CD1c-positive myeloid dendritic cell (primary cell): ENCODE measurements at regions not wholly inside any gene's neighbourhood (a gene's known extent, or its start where the extent isn't known, plus 50 kb on each side); places are given as distances from the start of the nearest gene placed in this dataset.
A peak's percentile ranks its signal among the peaks of the same experiment; 100 is the strongest.
"Not testable (repeated sequence)": the region's sequence is repeated elsewhere in the genome, so short reads cannot be mapped to it uniquely, and the experiment has no call there.

Source experiments
- DNase-seq: peaks from one replicate; pipeline ENCODE4 v3.0.0-alpha.2; 2016; ENCODE audit errors: extremely low spot score

DNA sequence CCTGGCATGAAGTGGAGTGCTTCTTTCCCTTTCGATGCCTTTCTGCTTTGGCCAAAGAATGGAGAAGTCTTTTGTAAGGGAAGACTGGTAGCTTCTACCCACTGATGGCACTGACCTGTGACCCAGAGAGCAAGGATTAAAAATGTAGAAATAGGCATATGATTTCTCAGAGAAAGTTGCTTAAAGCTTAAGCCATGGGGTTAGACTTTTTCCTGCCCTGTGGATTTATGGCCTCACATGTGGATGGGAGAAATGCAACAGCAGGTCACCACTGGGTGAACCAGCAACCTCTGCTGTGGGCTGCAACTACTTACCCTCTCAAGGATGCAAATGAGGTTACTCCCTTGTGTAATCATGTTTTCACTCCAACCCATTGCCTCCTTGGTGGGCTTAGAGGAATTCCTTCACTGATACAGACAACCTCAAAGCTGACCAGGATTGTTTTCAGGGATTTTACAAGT lies 86.7 kb upstream of the CDC42EP3 start:
- DNase-seq: peak; percentile 60

- not testable (repeated sequence) for DNase-seq
Measured at GRCh38 chr2:37759989-37760388, 88.5 kb upstream of the CDC42EP3 start.

DNA sequence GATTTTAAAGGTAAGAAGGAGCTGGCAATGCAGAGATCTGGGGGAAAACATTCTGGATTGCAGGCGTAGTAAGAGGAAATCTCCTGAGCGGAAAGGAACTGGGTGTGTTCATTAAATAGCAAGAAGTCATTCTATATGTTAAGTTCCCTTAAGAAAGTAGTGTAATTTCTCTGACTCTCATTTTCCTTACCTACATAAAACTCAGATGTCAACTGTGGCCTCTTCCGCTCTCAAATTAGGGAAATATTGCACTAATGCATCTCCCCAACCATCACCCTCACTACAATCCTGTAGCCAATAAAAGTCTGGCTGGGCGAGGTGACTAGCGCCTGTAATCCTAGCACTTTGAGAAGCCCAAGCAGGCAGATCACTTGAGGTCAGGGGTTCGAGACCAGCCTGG lies 89.0 kb upstream of the CDC42EP3 start:
- peak; percentile 25 for DNase-seq

GRCh38 chr2:37762281-37762680 lies 90.8 kb upstream of the CDC42EP3 start:
- DNase-seq: peak; percentile 84

DNA sequence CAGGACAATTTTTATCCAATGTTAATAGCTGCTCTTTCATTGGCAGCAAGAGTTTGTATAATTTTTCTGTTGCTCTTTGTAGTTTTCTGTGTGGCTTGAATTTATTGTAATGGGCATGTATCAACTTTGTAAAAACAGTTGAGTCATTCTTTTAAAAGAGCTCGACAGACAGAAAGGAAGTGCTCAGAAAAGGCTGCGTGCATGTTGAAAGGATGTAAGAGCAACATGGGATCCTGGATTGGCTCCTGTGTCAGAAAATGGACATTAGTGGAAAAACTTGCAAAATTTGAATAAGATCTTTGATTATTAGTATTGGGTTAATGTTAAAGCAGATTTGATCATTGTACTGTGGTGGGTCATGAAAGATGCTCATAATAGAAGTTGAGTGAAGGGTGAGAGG lies 93.3 kb upstream of the CDC42EP3 start:
- DNase-seq: no peak

GRCh38 chr2:37766106-37766505 lies 94.7 kb upstream of the CDC42EP3 start:
- DNase-seq: no peak

- no peak for DNase-seq
Measured at GRCh38 chr2:37767046-37767445, 95.6 kb upstream of the CDC42EP3 start.

DNA sequence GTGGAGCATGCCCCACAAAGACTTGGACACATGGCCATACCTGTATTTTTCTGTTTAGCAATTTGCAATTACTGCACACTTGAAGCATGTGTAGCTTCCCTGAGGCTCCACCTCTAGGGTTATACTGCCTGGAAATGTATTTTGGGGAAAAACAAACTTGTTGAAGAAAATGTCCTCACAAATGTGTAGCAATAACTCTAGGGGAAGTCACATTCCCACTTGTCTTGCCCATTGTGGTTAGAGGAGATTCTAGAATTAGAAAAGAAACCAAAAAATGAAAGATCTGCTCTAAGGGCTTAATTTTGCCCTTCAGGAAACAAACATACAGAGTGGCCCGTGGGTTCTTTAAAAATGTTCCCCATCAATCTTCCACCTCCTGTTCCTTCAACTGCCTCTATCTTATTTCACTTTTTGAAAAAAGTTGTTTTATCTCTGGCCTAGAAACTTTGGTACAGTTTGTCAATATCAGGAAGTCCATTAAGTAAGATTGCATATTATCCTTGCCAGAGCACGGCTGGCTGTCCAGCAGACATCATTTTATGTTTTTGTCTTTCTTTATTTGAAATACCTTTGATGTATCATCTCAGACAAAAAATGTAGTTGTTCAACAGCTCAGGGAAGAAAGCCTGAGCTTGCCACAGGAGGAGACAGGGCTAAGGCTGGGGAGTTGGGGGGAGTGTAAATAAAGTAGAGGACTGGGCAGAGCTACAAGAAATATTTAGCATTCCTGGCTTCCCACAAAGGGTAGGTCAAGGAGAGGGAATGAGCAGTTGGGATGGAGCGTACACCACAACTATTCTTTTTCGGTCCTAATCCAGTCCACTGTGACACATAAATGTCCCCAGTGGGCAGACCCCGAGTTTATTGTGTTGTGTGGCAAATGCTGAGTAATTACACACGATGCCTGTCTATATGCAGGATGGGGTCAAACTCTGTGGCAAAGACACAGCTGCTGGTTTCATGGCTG lies 96.8 kb upstream of the CDC42EP3 start:
- peak; percentile 48 for DNase-seq

- DNase-seq: peak; percentile 61
Measured at GRCh38 chr2:37769551-37769950, 98.1 kb upstream of the CDC42EP3 start.

- no peak for DNase-seq
Measured at GRCh38 chr2:37770797-37771196, 99.4 kb upstream of the CDC42EP3 start.

DNA sequence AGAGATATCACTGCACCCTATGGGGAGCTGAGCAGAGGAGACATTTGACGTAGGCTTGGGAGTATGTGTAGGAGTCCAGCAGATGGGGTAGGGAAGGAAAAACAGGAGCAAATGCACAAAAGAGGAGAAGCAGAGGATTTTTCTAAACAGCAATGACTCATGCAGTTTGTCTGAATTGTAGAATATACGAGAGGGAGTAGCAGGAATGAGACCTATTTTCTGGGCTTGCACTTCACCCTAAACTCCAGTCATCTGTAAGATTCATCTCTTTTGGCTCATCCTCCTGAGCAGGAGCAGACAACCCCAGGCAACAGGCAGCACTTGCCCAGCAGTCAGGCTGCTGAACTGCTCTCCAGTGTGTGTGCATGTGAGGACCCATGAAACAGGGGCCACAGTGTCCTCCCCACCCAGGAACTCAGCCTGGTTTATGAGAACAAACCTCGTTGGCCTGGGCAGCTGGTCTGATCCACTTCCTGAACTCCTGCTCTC lies 100.2 kb upstream of the CDC42EP3 start:
- DNase-seq: no peak

DNA sequence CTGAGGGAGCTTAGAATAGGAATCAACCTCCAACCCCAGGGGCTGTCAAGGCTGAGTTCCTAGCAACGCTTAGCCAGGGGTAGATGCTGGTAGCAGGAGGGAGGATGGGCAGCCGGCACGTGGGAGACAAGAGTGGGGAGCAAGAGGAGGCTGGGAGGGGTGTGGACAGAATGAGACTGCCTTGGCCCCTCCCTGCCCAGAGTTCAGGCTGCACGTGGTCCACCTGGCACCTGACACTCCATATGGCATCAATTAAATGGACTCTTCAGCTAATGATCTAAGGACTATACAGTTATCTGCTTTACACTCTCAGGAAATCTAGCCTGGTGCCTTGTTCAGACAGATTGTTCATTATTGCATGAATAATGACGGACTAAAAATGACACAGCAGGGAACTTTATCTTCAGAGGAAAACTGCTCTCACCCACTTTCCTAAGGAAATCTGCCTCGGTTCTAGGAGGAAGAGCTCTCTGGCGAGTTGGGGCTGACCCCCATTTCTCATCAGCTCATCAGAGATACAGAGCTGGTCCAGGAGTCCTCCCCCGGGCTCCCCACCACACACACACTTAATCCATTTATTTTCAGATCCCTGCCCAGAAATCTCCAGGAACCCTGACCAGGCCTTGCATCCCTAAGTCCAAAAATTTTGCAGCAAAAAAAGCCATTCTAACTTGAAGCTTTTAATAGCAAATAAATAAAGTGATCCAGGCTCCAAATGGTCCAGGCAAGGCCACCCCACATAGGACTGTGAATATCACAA lies 102.1 kb upstream of the CDC42EP3 start:
- no peak for DNase-seq

DNA sequence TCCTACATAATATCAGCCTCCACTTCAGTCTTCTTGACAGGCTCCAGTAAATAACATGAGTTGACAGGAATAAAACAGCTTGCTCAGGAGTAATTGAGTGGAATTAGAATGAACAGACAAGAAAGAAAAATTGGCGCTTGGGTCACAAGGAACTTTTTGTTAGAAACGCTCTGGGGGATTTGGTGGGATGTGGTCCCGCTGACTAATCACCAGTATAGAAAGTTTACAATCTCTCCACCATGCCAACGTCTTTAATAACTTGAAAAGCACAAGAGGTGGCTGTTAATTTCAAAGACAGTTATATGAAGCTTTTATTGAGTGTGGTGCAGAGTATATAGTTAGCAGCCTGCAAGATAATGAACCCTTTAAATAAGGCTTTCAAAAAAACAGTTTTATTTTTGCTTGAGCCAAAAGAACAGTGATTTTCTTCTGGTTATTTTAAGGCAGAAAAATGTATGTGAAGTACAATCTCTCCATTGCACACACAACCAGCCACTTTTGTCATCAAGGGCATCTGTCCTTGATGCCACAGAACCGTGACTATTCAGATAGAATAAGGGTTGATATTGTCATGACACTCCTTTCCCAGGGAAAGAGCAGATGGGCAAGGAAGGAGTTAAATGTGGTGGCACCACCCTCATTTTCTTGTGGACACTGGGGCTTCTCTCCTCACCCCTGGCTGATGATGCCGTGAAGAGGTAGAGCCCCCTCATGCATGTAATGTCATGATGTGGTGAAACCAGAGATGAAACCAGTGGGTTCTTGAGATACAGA lies 102.9 kb upstream of the CDC42EP3 start:
- DNase-seq: not testable (repeated sequence)

DNA sequence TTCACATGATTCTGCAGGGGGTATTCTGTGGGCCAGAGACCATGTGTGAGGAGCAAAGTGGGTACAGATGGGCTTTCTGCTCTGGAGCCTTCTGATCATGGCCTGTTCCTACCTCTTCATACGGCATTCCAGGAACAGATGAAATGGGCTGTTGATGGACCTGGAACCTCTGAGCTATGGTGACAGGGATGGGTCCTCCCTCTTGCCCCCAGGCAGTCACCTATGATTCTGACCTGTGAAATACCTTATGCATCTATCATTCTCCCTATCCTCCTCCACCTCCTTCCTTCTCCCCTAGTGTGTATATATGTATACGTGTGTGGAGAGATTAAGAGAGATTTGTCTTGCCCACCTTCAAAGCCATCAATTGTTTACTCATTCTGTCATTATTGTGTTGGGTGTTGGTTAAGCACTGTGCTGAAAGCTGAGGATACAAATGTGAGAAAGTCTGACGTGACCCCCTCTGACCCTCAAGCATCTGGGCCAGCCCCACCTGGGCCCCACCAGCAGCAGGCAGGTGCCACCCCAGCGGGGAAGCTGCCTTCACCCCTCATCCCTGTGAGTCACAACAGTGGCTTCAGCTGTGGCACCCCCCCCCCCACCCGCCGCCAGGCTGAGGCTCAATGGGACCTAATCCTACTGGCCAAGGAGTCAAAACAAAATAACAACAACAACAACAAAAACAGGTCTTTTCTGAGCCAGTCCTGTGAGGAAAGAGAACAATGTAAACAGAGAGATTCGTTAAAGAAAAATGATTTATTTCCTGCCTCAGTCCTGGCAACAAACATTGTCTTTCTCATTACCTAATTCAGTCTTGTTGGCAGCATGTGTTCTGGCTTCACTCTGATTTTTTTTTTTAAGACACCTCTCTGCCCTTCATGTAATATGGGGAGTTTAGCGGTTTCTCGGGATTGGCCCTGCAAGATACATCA lies 103.8 kb upstream of the CDC42EP3 start:
- no peak for DNase-seq

GRCh38 chr2:37775908-37776250 lies 104.4 kb upstream of the CDC42EP3 start:
- DNase-seq: no peak

- DNase-seq: no peak
Measured at GRCh38 chr2:37776487-37776886, 105.0 kb upstream of the CDC42EP3 start.

GRCh38 chr2:37779139-37779538 lies 107.7 kb upstream of the CDC42EP3 start:
- DNase-seq: no peak

GRCh38 chr2:37779611-37780386 lies 108.4 kb upstream of the CDC42EP3 start:
- no peak for DNase-seq

GRCh38 chr2:37780387-37780676 lies 108.9 kb upstream of the CDC42EP3 start:
- DNase-seq: no peak

- DNase-seq: no peak
Measured at GRCh38 chr2:37781028-37781427, 109.6 kb upstream of the CDC42EP3 start.
